AG04449 (cell line): ENCODE measurements at regions not wholly inside any gene's neighbourhood (a gene's known extent, or its start where the extent isn't known, plus 50 kb on each side); places are given as distances from the start of the nearest gene placed in this dataset.

Experiments
- CTCF ChIA-PET: fragments of 350-600 bp; formaldehyde crosslinking; extraction: SDS; loops from one replicate; lab custom pipeline; 2021; ENCODE audit warnings: antibody characterized with exemption; lab: Yijun Ruan, JAX
- POLR2A ChIA-PET: fragments of 400-600, 350-600 bp; formaldehyde crosslinking; extraction: SDS; loops from one replicate; lab custom pipeline; 2020; ENCODE audit warnings: antibody characterized with exemption, inconsistent platforms; lab: Yijun Ruan, JAX
- DNase-seq: peaks from one replicate; pipeline ENCODE4 v3.0.0-alpha.2; 2010; ENCODE audit warnings: low read depth, low spot score
- H3K4me3 ChIP-seq: 2 replicates; pipeline ENCODE4 v1.5.1; 2011; ENCODE audit warnings: low read depth, mild to moderate bottlenecking, control low read depth, low read length
- TF ChIP-seq, protein P1 (sequence below): IDR thresholded peaks from one replicate; pipeline ENCODE4 v1.5.1; 2011; ENCODE audit warnings: mild to moderate bottlenecking, moderate library complexity, low read length, control low read depth, inconsistent platforms; ENCODE audit not compliant: insufficient read depth; ENCODE audit errors: missing control alignments

GRCh38 chr17:71792966-71793365, 327.9 kb upstream of the SOX9 start:
- no peak overlapping the region for H3K4me3 ChIP-seq
- ChIA-PET POLR2A (no interaction called here), CTCF (no interaction called here)
- DNase-seq: peak; percentile 7
- TF ChIP-seq, protein P1, sequence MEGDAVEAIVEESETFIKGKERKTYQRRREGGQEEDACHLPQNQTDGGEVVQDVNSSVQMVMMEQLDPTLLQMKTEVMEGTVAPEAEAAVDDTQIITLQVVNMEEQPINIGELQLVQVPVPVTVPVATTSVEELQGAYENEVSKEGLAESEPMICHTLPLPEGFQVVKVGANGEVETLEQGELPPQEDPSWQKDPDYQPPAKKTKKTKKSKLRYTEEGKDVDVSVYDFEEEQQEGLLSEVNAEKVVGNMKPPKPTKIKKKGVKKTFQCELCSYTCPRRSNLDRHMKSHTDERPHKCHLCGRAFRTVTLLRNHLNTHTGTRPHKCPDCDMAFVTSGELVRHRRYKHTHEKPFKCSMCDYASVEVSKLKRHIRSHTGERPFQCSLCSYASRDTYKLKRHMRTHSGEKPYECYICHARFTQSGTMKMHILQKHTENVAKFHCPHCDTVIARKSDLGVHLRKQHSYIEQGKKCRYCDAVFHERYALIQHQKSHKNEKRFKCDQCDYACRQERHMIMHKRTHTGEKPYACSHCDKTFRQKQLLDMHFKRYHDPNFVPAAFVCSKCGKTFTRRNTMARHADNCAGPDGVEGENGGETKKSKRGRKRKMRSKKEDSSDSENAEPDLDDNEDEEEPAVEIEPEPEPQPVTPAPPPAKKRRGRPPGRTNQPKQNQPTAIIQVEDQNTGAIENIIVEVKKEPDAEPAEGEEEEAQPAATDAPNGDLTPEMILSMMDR: no peak

DNA sequence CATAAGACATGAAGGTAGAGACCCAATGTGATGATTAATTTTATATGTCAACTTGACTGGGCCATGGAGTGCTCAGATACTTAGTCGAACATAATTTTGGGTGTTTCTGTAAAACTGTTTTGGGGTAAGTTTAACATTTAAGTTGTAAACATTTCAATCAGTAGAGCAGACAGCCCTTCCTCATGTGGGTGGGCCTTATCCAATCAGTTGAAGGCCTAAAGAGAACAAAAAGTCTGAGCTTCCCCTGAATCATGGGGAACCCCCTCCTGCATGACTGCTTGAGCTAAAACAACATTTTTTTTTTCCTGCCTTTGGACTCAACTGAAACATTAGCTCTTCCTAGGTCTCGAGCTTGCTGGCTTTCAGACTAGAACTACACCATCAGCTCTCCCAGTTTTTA, 327.3 kb upstream of the SOX9 start:
- no peak overlapping the region for H3K4me3 ChIP-seq
- CTCF ChIA-PET: no interaction called here
- TF ChIP-seq, protein P1: no peak
- POLR2A ChIA-PET: no interaction called here
- no peak for DNase-seq

DNA sequence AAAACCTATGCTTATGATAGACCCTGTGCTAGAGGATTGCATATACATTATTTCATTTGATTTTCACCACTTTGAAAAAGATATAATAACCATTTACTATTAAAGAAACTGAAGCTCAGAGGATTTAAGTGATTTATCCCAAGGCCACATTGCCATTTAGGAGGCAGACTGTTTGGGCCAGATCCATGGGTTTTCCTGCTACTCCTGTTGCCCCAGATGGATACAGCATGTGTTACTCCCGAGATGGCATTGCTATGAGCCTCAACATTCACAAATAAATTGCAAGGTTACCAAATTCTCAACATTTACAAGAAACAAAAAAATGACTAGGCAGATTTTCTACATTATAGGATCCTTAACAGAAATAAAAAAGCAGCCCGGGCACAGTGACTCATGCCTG, 322.1 kb upstream of the SOX9 start:
- CTCF ChIA-PET: no interaction called here
- H3K4me3 ChIP-seq: no peak overlapping the region
- POLR2A ChIA-PET: interaction anchor here (0.6 kb wide), 1 partner anchor 90 kb away, joined by 4 read pairs; no protein-coding TSS in a partner anchor
- TF ChIP-seq, protein P1: no peak
- DNase-seq: no peak

- ChIA-PET CTCF (no interaction called here), POLR2A (no interaction called here)
- H3K4me3 ChIP-seq: no peak overlapping the region
- TF ChIP-seq, protein P1: no peak
- no peak for DNase-seq
Measured at GRCh38 chr17:71799657-71800056, 321.2 kb upstream of the SOX9 start.

GRCh38 chr17:71801301-71801700, 319.5 kb upstream of the SOX9 start:
- POLR2A ChIA-PET: no interaction called here
- no peak overlapping the region for H3K4me3 ChIP-seq
- CTCF ChIA-PET: no interaction called here
- TF ChIP-seq, protein P1: no peak
- no peak for DNase-seq

- CTCF ChIA-PET: no interaction called here
- no peak for DNase-seq
- TF ChIP-seq, protein P1: no peak
- no peak overlapping the region for H3K4me3 ChIP-seq
- POLR2A ChIA-PET: no interaction called here
Measured at GRCh38 chr17:71802663-71803062, 318.2 kb upstream of the SOX9 start.
